Fibroblast of mammary gland (primary cell): ENCODE measurements at regions not wholly inside any gene's neighbourhood (a gene's known extent, or its start where the extent isn't known, plus 50 kb on each side); places are given as distances from the start of the nearest gene placed in this dataset.

Experiments
- DNase-seq: peaks from one replicate; pipeline ENCODE4 v3.0.0-alpha.2; 2010; ENCODE audit warnings: low read depth
- H3K4me3 ChIP-seq: 2 replicates; pipeline ENCODE4 v1.5.1; 2011; ENCODE audit warnings: low read depth, mild to moderate bottlenecking, low read length, moderate library complexity; ENCODE audit not compliant: control insufficient read depth
- CTCF ChIP-seq: conservative IDR thresholded peaks from 2 replicates; pipeline ENCODE4 v1.5.1; 2011; ENCODE audit warnings: low read depth, low read length, inconsistent platforms; ENCODE audit not compliant: control insufficient read depth, insufficient read depth

GRCh38 chr9:88043647-88044046, 69.3 kb upstream of the CDK20 start:
- H3K4me3 ChIP-seq = no peak overlapping the region
- DNase-seq = no peak
- no peak for TF ChIP-seq CTCF

GRCh38 chr9:88041447-88041846, 67.1 kb upstream of the CDK20 start:
- DNase-seq = peak; percentile 21
- peak; percentile 66 for TF ChIP-seq CTCF
- H3K4me3 ChIP-seq = no peak overlapping the region

GRCh38 chr9:88037285-88037845, 63.0 kb upstream of the CDK20 start:
- TF ChIP-seq CTCF = no peak
- no peak overlapping the region for H3K4me3 ChIP-seq
- no peak for DNase-seq

DNA sequence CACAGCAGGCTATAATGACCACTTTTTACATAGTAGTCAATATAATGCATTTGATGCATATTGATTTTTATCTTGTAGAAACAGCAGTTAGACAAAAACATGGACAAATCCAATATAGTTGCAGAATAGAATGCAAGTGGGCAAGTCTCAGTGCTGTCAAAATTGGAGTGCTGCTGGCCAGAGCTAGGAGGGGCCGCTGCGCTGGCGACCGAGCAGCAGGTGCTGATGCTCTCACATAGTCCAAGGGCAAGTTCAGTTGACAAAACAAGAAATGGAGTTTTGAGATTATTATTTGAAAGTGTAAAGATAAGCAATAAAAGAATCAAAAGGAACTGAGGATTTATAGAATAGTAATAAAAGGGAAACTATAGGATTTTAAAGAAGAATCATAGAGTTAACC, 60.6 kb upstream of the CDK20 start:
- no peak overlapping the region for H3K4me3 ChIP-seq
- no peak for DNase-seq
- TF ChIP-seq CTCF = no peak

GRCh38 chr9:88033359-88033702, 59.0 kb upstream of the CDK20 start:
- DNase-seq = no peak
- no peak for TF ChIP-seq CTCF
- no peak overlapping the region for H3K4me3 ChIP-seq

- H3K4me3 ChIP-seq = no peak overlapping the region
- no peak for DNase-seq
- no peak for TF ChIP-seq CTCF
Measured at GRCh38 chr9:88028338-88028737, 54.0 kb upstream of the CDK20 start.

- no peak for TF ChIP-seq CTCF
- no peak for DNase-seq
- no peak overlapping the region for H3K4me3 ChIP-seq
Measured at GRCh38 chr9:88026118-88026479, 51.8 kb upstream of the CDK20 start.
